Muscle layer of colon (tissue), 2 donors: ENCODE measurements at regions not wholly inside any gene's neighbourhood (a gene's known extent, or its start where the extent isn't known, plus 50 kb on each side); places are given as distances from the start of the nearest gene placed in this dataset.
A peak's percentile ranks its signal among the peaks of the same experiment; 100 is the strongest.

Experiments used
- H3K27ac ChIP-seq: one replicate; pipeline ENCODE4 v1.7.0; 2013; ENCODE audit warnings: low read depth, mild to moderate bottlenecking, low read length, moderate library complexity
- H3K27me3 ChIP-seq, 2 donors: one replicate each; pipeline ENCODE4 v1.7.0; 2013; ENCODE audit warnings: low read length in 2 of 2, mild to moderate bottlenecking in 2 of 2; ENCODE audit not compliant: insufficient read depth in 2 of 2, control insufficient read depth in 1 of 2
- H3K36me3 ChIP-seq: one replicate; pipeline ENCODE4 v1.7.0; 2013; ENCODE audit warnings: mild to moderate bottlenecking, low read length; ENCODE audit not compliant: insufficient read depth
- H3K4me1 ChIP-seq: one replicate; pipeline ENCODE4 v1.7.0; 2013; ENCODE audit warnings: mild to moderate bottlenecking, low read length; ENCODE audit not compliant: insufficient read depth
- H3K4me3 ChIP-seq, 2 donors: one replicate each; pipeline ENCODE4 v1.7.0; 2013; ENCODE audit warnings: low read length in 2 of 2, low read depth in 1 of 2, mild to moderate bottlenecking in 1 of 2, moderate library complexity in 1 of 2
- H3K9ac ChIP-seq: one replicate; pipeline ENCODE4 v1.7.0; 2013; ENCODE audit warnings: low read length
- H3K9me3 ChIP-seq: one replicate; pipeline ENCODE4 v1.7.0; 2013; ENCODE audit warnings: mild to moderate bottlenecking, low read length
- donor health status: abdominal sarcoma.
- donor health status: Adenocarcinoma of cecum.

- H3K27ac ChIP-seq: no peak overlapping the region
- no peak overlapping the region for H3K4me3 ChIP-seq
- H3K9me3 ChIP-seq: no peaks in the 10 kb centered on the region
- no peaks in the 10 kb centered on the region for H3K27me3 ChIP-seq
- no peaks in the 10 kb centered on the region for H3K4me1 ChIP-seq
- H3K36me3 ChIP-seq: no peaks in the 10 kb centered on the region
- no peak overlapping the region for H3K9ac ChIP-seq
Measured at GRCh38 chr3:120544361-120544760, 51.8 kb upstream of the NDUFB4 start.

GRCh38 chr3:120536642-120537041 is 59.5 kb upstream of the NDUFB4 start:
- Histone ChIP-seq H3K9ac (no peak overlapping the region), H3K4me1 (no peaks in the 10 kb centered on the region), H3K4me3 (no peak overlapping the region), H3K9me3 (no peaks in the 10 kb centered on the region), H3K27ac (no peak overlapping the region), H3K36me3 (no peaks in the 10 kb centered on the region), H3K27me3 (no peaks in the 10 kb centered on the region)

GRCh38 chr3:120532969-120533368 is 63.2 kb upstream of the NDUFB4 start:
- no peaks in the 10 kb centered on the region for H3K9me3 ChIP-seq
- no peaks in the 10 kb centered on the region for H3K36me3 ChIP-seq
- H3K27ac ChIP-seq: no peak overlapping the region
- H3K27me3 ChIP-seq: no peaks in the 10 kb centered on the region
- H3K4me1 ChIP-seq: no peaks in the 10 kb centered on the region
- no peak overlapping the region for H3K9ac ChIP-seq
- H3K4me3 ChIP-seq: no peak overlapping the region

- H3K4me3 ChIP-seq: no peak overlapping the region
- no peaks in the 10 kb centered on the region for H3K9me3 ChIP-seq
- no peak overlapping the region for H3K9ac ChIP-seq
- H3K4me1 ChIP-seq: no peaks in the 10 kb centered on the region
- no peak overlapping the region for H3K27ac ChIP-seq
- no peaks in the 10 kb centered on the region for H3K36me3 ChIP-seq
- H3K27me3 ChIP-seq: no peaks in the 10 kb centered on the region
Measured at GRCh38 chr3:120528163-120528562, 68.0 kb upstream of the NDUFB4 start.

GRCh38 chr3:120526011-120526870 is 69.9 kb upstream of the NDUFB4 start:
- Histone ChIP-seq H3K27me3 (no peaks in the 10 kb centered on the region), H3K9ac (no peak overlapping the region), H3K4me1 (no peaks in the 10 kb centered on the region), H3K27ac (no peak overlapping the region), H3K9me3 (no peaks in the 10 kb centered on the region), H3K4me3 (no peak overlapping the region), H3K36me3 (no peaks in the 10 kb centered on the region)

- Histone ChIP-seq H3K9me3 (no peaks in the 10 kb centered on the region), H3K4me3 (no peak overlapping the region), H3K36me3 (no peaks in the 10 kb centered on the region), H3K27ac (no peak overlapping the region), H3K9ac (no peak overlapping the region), H3K4me1 (no peaks in the 10 kb centered on the region), H3K27me3 (no peaks in the 10 kb centered on the region)
Measured at GRCh38 chr3:120524171-120524923, 71.8 kb upstream of the NDUFB4 start.

- H3K9ac ChIP-seq: no peak overlapping the region
- H3K27ac ChIP-seq: no peak overlapping the region
- H3K9me3 ChIP-seq: no peaks in the 10 kb centered on the region
Measured at GRCh38 chr3:120516136-120516535, 65.3 kb upstream of the FSTL1 start.

GRCh38 chr3:120512655-120513054 is 61.9 kb upstream of the FSTL1 start:
- H3K4me3 ChIP-seq: no peak overlapping the region
- H3K4me1 ChIP-seq: peaks cover 13% of the 10 kb centered on the region
- H3K9ac ChIP-seq: no peak overlapping the region
- H3K36me3 ChIP-seq: no peaks in the 10 kb centered on the region
- no peaks in the 10 kb centered on the region for H3K27me3 ChIP-seq
- no peaks in the 10 kb centered on the region for H3K9me3 ChIP-seq
- H3K27ac ChIP-seq: no peak overlapping the region

More at GRCh38 chr3:120516136-120516535, 65.3 kb upstream of the FSTL1 start:
- Histone ChIP-seq H3K4me1 (peaks cover 13% of the 10 kb centered on the region), H3K27me3 (no peaks in the 10 kb centered on the region), H3K4me3 (no peak overlapping the region), H3K36me3 (no peaks in the 10 kb centered on the region)

GRCh38 chr3:120506828-120507774 is 56.3 kb upstream of the FSTL1 start:
- Histone ChIP-seq H3K4me1 (peaks cover 23% of the 10 kb centered on the region), H3K27ac (peak overlapping the region; percentile 9), H3K27me3 (no peaks in the 10 kb centered on the region), H3K9ac (no peak overlapping the region), H3K9me3 (no peaks in the 10 kb centered on the region), H3K4me3 (no peak overlapping the region), H3K36me3 (no peaks in the 10 kb centered on the region)

- no peak overlapping the region for H3K9ac ChIP-seq
- no peaks in the 10 kb centered on the region for H3K9me3 ChIP-seq
- H3K27ac ChIP-seq: peak overlapping the region; percentile 9
Measured at GRCh38 chr3:120506076-120506827, 55.5 kb upstream of the FSTL1 start.

More at GRCh38 chr3:120506076-120506827, 55.5 kb upstream of the FSTL1 start:
- H3K4me1 ChIP-seq: peaks cover 21% of the 10 kb centered on the region
- H3K4me3 ChIP-seq: no peak overlapping the region
- no peaks in the 10 kb centered on the region for H3K36me3 ChIP-seq
- no peaks in the 10 kb centered on the region for H3K27me3 ChIP-seq
